NCI-H1930 (cell line): ENCODE measurements at regions not wholly inside any gene's neighbourhood (a gene's known extent, or its start where the extent isn't known, plus 50 kb on each side); places are given as distances from the start of the nearest gene placed in this dataset.

Experiments
- DNase-seq, 2 experiments: peaks; one replicate each; lab custom pipeline; 2025; lab: John Stamatoyannopoulos, UW

GRCh38 chr5:77948476-77948875 is 172.3 kb upstream of the TBCA start:
- no peak for DNase-seq

- DNase-seq = peak; percentile 7 to 29
Observed at GRCh38 chr5:77947041-77947428, 170.9 kb upstream of the TBCA start.

- DNase-seq = peak; percentile 37 to 46
Observed at GRCh38 chr5:77946381-77947040, 170.4 kb upstream of the TBCA start.

GRCh38 chr5:77945874-77946273 is 169.7 kb upstream of the TBCA start:
- no peak for DNase-seq

- DNase-seq = no peak
Observed at GRCh38 chr5:77944757-77945340, 168.7 kb upstream of the TBCA start.

GRCh38 chr5:77943851-77944250 is 167.7 kb upstream of the TBCA start:
- no peak for DNase-seq

- no peak for DNase-seq
Observed at GRCh38 chr5:77942578-77943239, 166.6 kb upstream of the TBCA start.

GRCh38 chr5:77937015-77937908 is 161.1 kb upstream of the TBCA start:
- no peak for DNase-seq

GRCh38 chr5:77936365-77936693 is 160.2 kb upstream of the TBCA start:
- DNase-seq = no peak

- no peak for DNase-seq
Observed at GRCh38 chr5:77935506-77936364, 159.6 kb upstream of the TBCA start.

- DNase-seq = no peak
Observed at GRCh38 chr5:77928776-77929300, 152.7 kb upstream of the TBCA start.

- DNase-seq = no peak
Observed at GRCh38 chr5:77926337-77926736, 150.2 kb upstream of the TBCA start.

GRCh38 chr5:77925503-77925902 is 149.4 kb upstream of the TBCA start:
- no peak for DNase-seq

- no peak for DNase-seq
Observed at GRCh38 chr5:77924081-77924480, 147.9 kb upstream of the TBCA start.

- DNase-seq = no peak
Observed at GRCh38 chr5:77923666-77924065, 147.5 kb upstream of the TBCA start.

- DNase-seq = no peak
Observed at GRCh38 chr5:77921094-77921768, 145.1 kb upstream of the TBCA start.

- no peak for DNase-seq
Observed at GRCh38 chr5:77920359-77921058, 144.4 kb upstream of the TBCA start.

- no peak for DNase-seq
Observed at GRCh38 chr5:77915346-77915745, 139.2 kb upstream of the TBCA start.

GRCh38 chr5:77912721-77913120 is 136.6 kb upstream of the TBCA start:
- no peak for DNase-seq

GRCh38 chr5:77910602-77911188 is 134.6 kb upstream of the TBCA start:
- DNase-seq = no peak
